PC-9 (cell line): ENCODE measurements at regions not wholly inside any gene's neighbourhood (a gene's known extent, or its start where the extent isn't known, plus 50 kb on each side); places are given as distances from the start of the nearest gene placed in this dataset.
A peak's percentile ranks its signal among the peaks of the same experiment; 100 is the strongest.

Experiments used
- BruUV-seq: library from RNA; stranded (reverse); fragments of 400-500 nt; replicated peaks from 2 replicates; lab custom pipeline; 2021; lab: Mats Ljungman, UMichigan
- CTCF ChIA-PET: fragments of 300-600 bp; sonication (Branson Sonifier 250); formaldehyde crosslinking; loops from one replicate; lab custom pipeline; 2022; ENCODE audit warnings: antibody characterized with exemption; lab: Charles Lee
- POLR2A ChIA-PET: fragments of 300-600 bp; sonication (Branson Sonifier 250); formaldehyde crosslinking; loops from one replicate; lab custom pipeline; 2022; ENCODE audit warnings: antibody characterized with exemption; ENCODE audit not compliant: unreplicated experiment; lab: Charles Lee
- DNase-seq, 2 experiments: peaks; one replicate each; pipeline versions ENCODE4 v3.0.0 to v3.0.0-alpha.2; 2015 to 2022; ENCODE audit warnings: mixed read lengths in 1 of 2
- H2AFZ ChIP-seq: fragments of 200-600 bp; sonication (generic); 2 replicates; pipeline ENCODE4 v1.8.1; 2017; ENCODE audit warnings: antibody characterized with exemption
- H3F3A ChIP-seq: fragments of 200-600 bp; sonication (generic); 2 replicates; pipeline ENCODE4 v1.8.1; 2017; ENCODE audit warnings: antibody characterized with exemption, mild to moderate bottlenecking, low read depth; ENCODE audit not compliant: insufficient read depth
- H3K27ac ChIP-seq: fragments of 200-600 bp; sonication (generic); 2 replicates; pipeline ENCODE4 v1.6.1; 2016; ENCODE audit warnings: mixed run types
- H3K27me3 ChIP-seq: fragments of 200-600 bp; sonication (generic); 2 replicates; pipeline ENCODE4 v1.6.1; 2016; ENCODE audit warnings: low read depth, mixed run types; ENCODE audit not compliant: insufficient read depth
- H3K36me3 ChIP-seq: fragments of 200-600 bp; sonication (generic); 2 replicates; pipeline ENCODE4 v1.6.1; 2016; ENCODE audit warnings: low read depth, mixed run types
- H3K4me1 ChIP-seq: fragments of 200-600 bp; sonication (generic); replicated peaks from 2 replicates; pipeline ENCODE4 v1.6.1; 2016; ENCODE audit warnings: mixed run types; ENCODE audit not compliant: insufficient read depth
- H3K4me2 ChIP-seq: fragments of 200-600 bp; sonication (generic); 2 replicates; pipeline ENCODE4 v1.6.1; 2017; ENCODE audit warnings: mixed run types
- H3K4me3 ChIP-seq: fragments of 200-600 bp; sonication (generic); 2 replicates; pipeline ENCODE4 v1.6.1; 2016; ENCODE audit warnings: mixed run types
- H3K79me2 ChIP-seq: fragments of 200-600 bp; sonication (generic); 2 replicates; pipeline ENCODE4 v1.6.1; 2017; ENCODE audit warnings: low read depth, mixed run types
- H3K9me2 ChIP-seq: fragments of 200-600 bp; sonication (generic); 2 replicates; pipeline ENCODE4 v1.8.1; 2017; ENCODE audit warnings: mild to moderate bottlenecking; ENCODE audit not compliant: insufficient read depth
- H3K9me3 ChIP-seq: fragments of 200-600 bp; sonication (generic); 2 replicates; pipeline ENCODE4 v1.8.1; 2016; ENCODE audit warnings: low read depth; ENCODE audit not compliant: insufficient read depth
- H4K20me1 ChIP-seq: fragments of 200-600 bp; sonication (generic); 2 replicates; pipeline ENCODE4 v1.8.1; 2017; ENCODE audit not compliant: insufficient read depth
- CTCF ChIP-seq: fragments of 200-600 bp; sonication (generic); conservative IDR thresholded peaks from 2 replicates; pipeline ENCODE4 v1.6.1; 2017; ENCODE audit warnings: mixed run types, antibody characterized with exemption, mild to moderate bottlenecking, moderate library complexity
- EZH2 ChIP-seq: fragments of 200-600 bp; sonication (generic); IDR thresholded peaks from 2 replicates; pipeline ENCODE4 v1.8.0; 2017; ENCODE audit warnings: antibody characterized with exemption, low read depth
- intact Hi-C: fragments of 100-400 bp; cut with micrococcal nuclease; formaldehyde crosslinking; loops from one replicate; pipeline ENCODE4 v1.10.0; 2022; ENCODE audit not compliant: unreplicated experiment

- POLR2A ChIA-PET, result no interaction called here
- no peak overlapping the region for H3K4me3 ChIP-seq
- H2AFZ ChIP-seq, result no peak overlapping the region
- no peaks in the 10 kb centered on the region for H3F3A ChIP-seq
- H3K4me1 ChIP-seq, result no peaks in the 10 kb centered on the region
- TF ChIP-seq CTCF, result no peak
- no peak for TF ChIP-seq EZH2
- no peaks in the 10 kb centered on the region for H3K36me3 ChIP-seq
- H3K27me3 ChIP-seq, result no peaks in the 10 kb centered on the region
- CTCF ChIA-PET, result no interaction called here
- no peaks in the 10 kb centered on the region for H4K20me1 ChIP-seq
- no peaks in the 10 kb centered on the region for H3K9me2 ChIP-seq
- H3K9me3 ChIP-seq, result no peaks in the 10 kb centered on the region
- DNase-seq, result no peak
- intact Hi-C loops, result no loop called here
- H3K27ac ChIP-seq, result no peak overlapping the region
- no peaks in the 10 kb centered on the region for H3K79me2 ChIP-seq
- no peak overlapping the region for H3K4me2 ChIP-seq
- no TSS peak for BruUV-seq
These were observed 342.0 kb upstream of the CHD6 start for GRCh38 chr20:41960166-41960565.

- BruUV-seq, result no TSS peak
- ChIA-PET CTCF (no interaction called here), POLR2A (no interaction called here)
- H2AFZ ChIP-seq, result no peak overlapping the region
- no peaks in the 10 kb centered on the region for H3K27me3 ChIP-seq
- TF ChIP-seq CTCF, result no peak
- TF ChIP-seq EZH2, result no peak
- H3K36me3 ChIP-seq, result no peaks in the 10 kb centered on the region
- DNase-seq, result no peak
- intact Hi-C loops, result no loop called here
- no peak overlapping the region for H3K4me2 ChIP-seq
- H3K27ac ChIP-seq, result no peak overlapping the region
- H3K4me1 ChIP-seq, result no peaks in the 10 kb centered on the region
- H4K20me1 ChIP-seq, result no peaks in the 10 kb centered on the region
- no peaks in the 10 kb centered on the region for H3F3A ChIP-seq
- no peaks in the 10 kb centered on the region for H3K9me3 ChIP-seq
- no peaks in the 10 kb centered on the region for H3K9me2 ChIP-seq
- no peak overlapping the region for H3K4me3 ChIP-seq
- no peaks in the 10 kb centered on the region for H3K79me2 ChIP-seq
These were observed 340.2 kb upstream of the CHD6 start for GRCh38 chr20:41958391-41958790.

- Histone ChIP-seq H3K4me3 (no peak overlapping the region), H3K79me2 (no peaks in the 10 kb centered on the region), H3K9me2 (no peaks in the 10 kb centered on the region), H3K4me2 (no peak overlapping the region), H4K20me1 (no peaks in the 10 kb centered on the region), H3F3A (no peaks in the 10 kb centered on the region), H3K27me3 (no peaks in the 10 kb centered on the region), H3K9me3 (no peaks in the 10 kb centered on the region), H3K36me3 (no peaks in the 10 kb centered on the region), H2AFZ (no peak overlapping the region), H3K27ac (no peak overlapping the region), H3K4me1 (no peaks in the 10 kb centered on the region)
- CTCF ChIA-PET, result no interaction called here
- DNase-seq, result no peak
- intact Hi-C loops, result loop anchor here (1.0 kb wide), 1 partner anchor 1231 kb away; no protein-coding TSS in a partner anchor
- POLR2A ChIA-PET, result no interaction called here
- no TSS peak for BruUV-seq
- TF ChIP-seq EZH2, result no peak
- peak; percentile 75 for TF ChIP-seq CTCF
These were observed 338.3 kb upstream of the CHD6 start for GRCh38 chr20:41956338-41957074.
